ENCODE measurements at regions not wholly inside any gene's neighbourhood (a gene's known extent, or its start where the extent isn't known, plus 50 kb on each side); places are given as distances from the start of the nearest gene placed in this dataset.

- DNase-seq (ENCODE audit: low read depth in 4 of 4, low spot score in 2 of 4): no peak
Observed at GRCh38 chr22:48885271-48885918, 942.3 kb downstream of the BRD1 start.

- DNase-seq (ENCODE audit: low read depth in 4 of 4, low spot score in 2 of 4): no peak
Observed at GRCh38 chr22:48884786-48885185, 942.9 kb downstream of the BRD1 start.

GRCh38 chr22:48884324-48884723, 943.3 kb downstream of the BRD1 start:
- DNase-seq (ENCODE audit: low read depth in 4 of 4, low spot score in 2 of 4): no peak

- no peak for DNase-seq (ENCODE audit: low read depth in 4 of 4, low spot score in 2 of 4)
Observed at GRCh38 chr22:48883211-48883960, 944.3 kb downstream of the BRD1 start.

- no peak for DNase-seq (ENCODE audit: low read depth in 4 of 4, low spot score in 2 of 4)
Observed at GRCh38 chr22:48882636-48883200, 945.0 kb downstream of the BRD1 start.

- no peak for DNase-seq (ENCODE audit: low read depth in 4 of 4, low spot score in 2 of 4)
Observed at GRCh38 chr22:48881326-48881980, 946.2 kb downstream of the BRD1 start.

GRCh38 chr22:48880749-48881148, 946.9 kb downstream of the BRD1 start:
- no peak for DNase-seq (ENCODE audit: low read depth in 4 of 4, low spot score in 2 of 4)

- DNase-seq (ENCODE audit: low read depth in 4 of 4, low spot score in 2 of 4): no peak
Observed at GRCh38 chr22:48876951-48877350, 950.7 kb downstream of the BRD1 start.

- DNase-seq (ENCODE audit: low read depth in 4 of 4, low spot score in 2 of 4): no peak
Observed at GRCh38 chr22:48874956-48875355, 952.7 kb downstream of the BRD1 start.

- no peak for DNase-seq (ENCODE audit: low read depth in 4 of 4, low spot score in 2 of 4)
Observed at GRCh38 chr22:48873191-48873520, 954.5 kb downstream of the BRD1 start.

GRCh38 chr22:48872271-48873190, 955.1 kb downstream of the BRD1 start:
- no peak for DNase-seq (ENCODE audit: low read depth in 4 of 4, low spot score in 2 of 4)

- no peak for DNase-seq (ENCODE audit: low read depth in 4 of 4, low spot score in 2 of 4)
Observed at GRCh38 chr22:48871176-48871840, 956.4 kb downstream of the BRD1 start.

- no peak for DNase-seq (ENCODE audit: low read depth in 4 of 4, low spot score in 2 of 4)
Observed at GRCh38 chr22:48870436-48870835, 957.2 kb downstream of the BRD1 start.

GRCh38 chr22:48869788-48870187, 957.9 kb downstream of the BRD1 start:
- DNase-seq (ENCODE audit: low read depth in 4 of 4, low spot score in 2 of 4): no peak

- DNase-seq (ENCODE audit: low read depth in 4 of 4, low spot score in 2 of 4): no peak
Observed at GRCh38 chr22:48869161-48869560, 958.5 kb downstream of the BRD1 start.

- no peak for DNase-seq (ENCODE audit: low read depth in 4 of 4, low spot score in 2 of 4)
Observed at GRCh38 chr22:48868554-48868953, 959.1 kb downstream of the BRD1 start.

GRCh38 chr22:48867891-48868290, 959.8 kb downstream of the BRD1 start:
- no peak for DNase-seq (ENCODE audit: low read depth in 4 of 4, low spot score in 2 of 4)

GRCh38 chr22:48866906-48867681, 960.6 kb downstream of the BRD1 start:
- DNase-seq (ENCODE audit: low read depth in 4 of 4, low spot score in 2 of 4): no peak

- DNase-seq (ENCODE audit: low read depth in 4 of 4, low spot score in 2 of 4): no peak
Observed at GRCh38 chr22:48864748-48865147, 962.9 kb downstream of the BRD1 start.

Measured in left renal cortex interstitium (tissue), 4 donors.